ENCODE measurements at regions not wholly inside any gene's neighbourhood (a gene's known extent, or its start where the extent isn't known, plus 50 kb on each side); places are given as distances from the start of the nearest gene placed in this dataset.

GRCh38 chr2:106628377-106628776, 141.2 kb downstream of the CD8B2 start:
- Histone ChIP-seq H3K4me2 (ENCODE audit: low read length) (no peak overlapping the region), H3K9ac (ENCODE audit: low read length) (no peak overlapping the region), H3K79me2 (ENCODE audit: low read length) (no peaks in the 10 kb centered on the region), H3K27me3 (ENCODE audit: low read depth, low read length) (no peaks in the 10 kb centered on the region), H3K9me3 (ENCODE audit: insufficient read depth, low read length) (no peaks in the 10 kb centered on the region), H2AFZ (ENCODE audit: low read depth, low read length) (no peak overlapping the region), H3K27ac (ENCODE audit: low read length) (no peak overlapping the region), H3K4me3 (ENCODE audit: low read length) (no peak overlapping the region), H3K4me1 (ENCODE audit: low read length) (no peaks in the 10 kb centered on the region), H4K20me1 (ENCODE audit: insufficient read depth, low read length) (no peaks in the 10 kb centered on the region), H3K36me3 (replicated peaks; ENCODE audit: low read depth, low read length) (no peaks in the 10 kb centered on the region)
- TF ChIP-seq EZH2phosphoT487 (IDR thresholded peaks at IDR 0.05; ENCODE audit: low read depth) (no peak), CTCF (IDR thresholded peaks at IDR 0.05; ENCODE audit: low read depth, low read length) (no peak)

GRCh38 chr2:106629981-106630380, 142.8 kb downstream of the CD8B2 start:
- TF ChIP-seq EZH2phosphoT487 (IDR thresholded peaks at IDR 0.05; ENCODE audit: low read depth) (no peak), CTCF (IDR thresholded peaks at IDR 0.05; ENCODE audit: low read depth, low read length) (no peak)
- Histone ChIP-seq H3K4me1 (ENCODE audit: low read length) (no peaks in the 10 kb centered on the region), H3K9ac (ENCODE audit: low read length) (no peak overlapping the region), H3K4me3 (ENCODE audit: low read length) (no peak overlapping the region), H3K4me2 (ENCODE audit: low read length) (no peak overlapping the region), H4K20me1 (ENCODE audit: insufficient read depth, low read length) (no peaks in the 10 kb centered on the region), H3K9me3 (ENCODE audit: insufficient read depth, low read length) (no peaks in the 10 kb centered on the region), H3K27me3 (ENCODE audit: low read depth, low read length) (no peaks in the 10 kb centered on the region), H2AFZ (ENCODE audit: low read depth, low read length) (no peak overlapping the region), H3K79me2 (ENCODE audit: low read length) (no peaks in the 10 kb centered on the region), H3K36me3 (replicated peaks; ENCODE audit: low read depth, low read length) (no peaks in the 10 kb centered on the region), H3K27ac (ENCODE audit: low read length) (no peak overlapping the region)

- Histone ChIP-seq H3K4me1 (ENCODE audit: low read length) (no peaks in the 10 kb centered on the region), H3K4me2 (ENCODE audit: low read length) (no peak overlapping the region), H2AFZ (ENCODE audit: low read depth, low read length) (no peak overlapping the region), H3K4me3 (ENCODE audit: low read length) (no peak overlapping the region), H3K79me2 (ENCODE audit: low read length) (no peaks in the 10 kb centered on the region), H3K9ac (ENCODE audit: low read length) (no peak overlapping the region), H3K36me3 (replicated peaks; ENCODE audit: low read depth, low read length) (no peaks in the 10 kb centered on the region), H3K27me3 (ENCODE audit: low read depth, low read length) (no peaks in the 10 kb centered on the region), H3K9me3 (ENCODE audit: insufficient read depth, low read length) (no peaks in the 10 kb centered on the region), H4K20me1 (ENCODE audit: insufficient read depth, low read length) (no peaks in the 10 kb centered on the region), H3K27ac (ENCODE audit: low read length) (no peak overlapping the region)
- TF ChIP-seq CTCF (IDR thresholded peaks at IDR 0.05; ENCODE audit: low read depth, low read length) (no peak), EZH2phosphoT487 (IDR thresholded peaks at IDR 0.05; ENCODE audit: low read depth) (no peak)
Measured at GRCh38 chr2:106631281-106631680, 144.1 kb downstream of the CD8B2 start.

GRCh38 chr2:106638043-106638442, 150.9 kb downstream of the CD8B2 start:
- H3K36me3 ChIP-seq (replicated peaks; ENCODE audit: low read depth, low read length), result no peaks in the 10 kb centered on the region
- H3K4me3 ChIP-seq (ENCODE audit: low read length), result no peak overlapping the region
- H3K27me3 ChIP-seq (ENCODE audit: low read depth, low read length), result no peaks in the 10 kb centered on the region
- no peaks in the 10 kb centered on the region for H3K79me2 ChIP-seq (ENCODE audit: low read length)
- no peaks in the 10 kb centered on the region for H3K9me3 ChIP-seq (ENCODE audit: insufficient read depth, low read length)
- no peak overlapping the region for H3K9ac ChIP-seq (ENCODE audit: low read length)
- no peak overlapping the region for H3K4me2 ChIP-seq (ENCODE audit: low read length)
- H4K20me1 ChIP-seq (ENCODE audit: insufficient read depth, low read length), result no peaks in the 10 kb centered on the region
- no peak overlapping the region for H3K27ac ChIP-seq (ENCODE audit: low read length)
- no peak for TF ChIP-seq EZH2phosphoT487 (IDR thresholded peaks at IDR 0.05; ENCODE audit: low read depth)
- TF ChIP-seq CTCF (IDR thresholded peaks at IDR 0.05; ENCODE audit: low read depth, low read length), result peak; percentile 67
- H2AFZ ChIP-seq (ENCODE audit: low read depth, low read length), result no peak overlapping the region
- H3K4me1 ChIP-seq (ENCODE audit: low read length), result no peaks in the 10 kb centered on the region

Data from OCI-LY3 (cell line).